ENCODE measurements at regions not wholly inside any gene's neighbourhood (a gene's known extent, or its start where the extent isn't known, plus 50 kb on each side); places are given as distances from the start of the nearest gene placed in this dataset.

- TF ChIP-seq ZNF512 (CRISPR knock-in tag; IDR thresholded peaks at IDR 0.05; ENCODE audit: borderline replicate concordance) = no peak
- no peak for TF ChIP-seq CREB1 (CRISPR knock-in tag; IDR thresholded peaks at IDR 0.05)
Observed at GRCh38 chr15:31163769-31164572, 62.4 kb upstream of the TRPM1 start (continued).

GRCh38 chr15:31164573-31164912 lies 63.0 kb upstream of the TRPM1 start:
- TF ChIP-seq SP1 (CRISPR knock-in tag; conservative IDR thresholded peaks at IDR 0.05) (no peak), EMX1 (CRISPR knock-in tag; IDR thresholded peaks at IDR 0.05) (no peak), NR1H2 (CRISPR knock-in tag; IDR thresholded peaks at IDR 0.05) (no peak), E2F1 (CRISPR knock-in tag; IDR thresholded peaks at IDR 0.05) (no peak), E2F4 (CRISPR knock-in tag; IDR thresholded peaks at IDR 0.05; ENCODE audit: borderline replicate concordance, low read depth) (no peak), NR2C2 (CRISPR knock-in tag; IDR thresholded peaks at IDR 0.05) (no peak), E2F5 (CRISPR knock-in tag; IDR thresholded peaks at IDR 0.05) (no peak), HMGXB4 (CRISPR knock-in tag; IDR thresholded peaks at IDR 0.05) (no peak), ZNF671 (CRISPR knock-in tag; IDR thresholded peaks at IDR 0.05) (no peak), ZBTB43 (CRISPR knock-in tag; IDR thresholded peaks at IDR 0.05) (no peak), MAX (CRISPR knock-in tag; IDR thresholded peaks at IDR 0.05) (no peak), FOXP4 (CRISPR knock-in tag; IDR thresholded peaks at IDR 0.05) (no peak), SMAD4 (CRISPR knock-in tag; IDR thresholded peaks at IDR 0.05) (no peak), ATF3 (CRISPR knock-in tag; conservative IDR thresholded peaks at IDR 0.05) (no peak), ZNF263 (CRISPR knock-in tag; IDR thresholded peaks at IDR 0.05; ENCODE audit: low read depth) (no peak), ATF6 (CRISPR knock-in tag; IDR thresholded peaks at IDR 0.05) (no peak)
- POLR2A ChIA-PET = no interaction called here
- Mint-ChIP-seq H3K36me3 (no peaks in the 10 kb centered on the region), H3K9me3 (no peaks in the 10 kb centered on the region), H3K4me1 (peaks cover 22% of the 10 kb centered on the region), H3K4me3 (no peak overlapping the region), H3K27me3 (ENCODE audit: low read depth) (no peaks in the 10 kb centered on the region), H3K27ac (no peak overlapping the region)
- no peak for ATAC-seq
- no peak for DNase-seq (ENCODE audit: low spot score)
- CTCF ChIA-PET = interaction anchor here (1.0 kb wide), 1 partner anchor 35 kb away, joined by 5 read pairs; no protein-coding TSS in a partner anchor

Data from WTC11 (cell line).